Endothelial cell of umbilical vein (primary cell): ENCODE measurements at regions not wholly inside any gene's neighbourhood (a gene's known extent, or its start where the extent isn't known, plus 50 kb on each side); places are given as distances from the start of the nearest gene placed in this dataset.

Experiments used
- BruUV-seq: library from RNA; stranded (reverse); fragments of 400-500 nt; replicated peaks from 2 replicates; lab custom pipeline; 2021; lab: Mats Ljungman, UMichigan
- CTCF ChIA-PET: fragments of 300-600, 350-600 bp; sonication (Branson Sonifier 250); formaldehyde crosslinking; loops from one replicate; lab custom pipeline; 2021; ENCODE audit warnings: antibody characterized with exemption, inconsistent platforms; lab: Charles Lee
- POLR2A ChIA-PET: fragments of 300-600, 350-600 bp; sonication (Branson Sonifier 250); formaldehyde crosslinking; loops from one replicate; lab custom pipeline; 2021; ENCODE audit warnings: antibody characterized with exemption, inconsistent platforms; lab: Charles Lee
- DNase-seq: peaks from one replicate; pipeline ENCODE4 v3.0.0-alpha.2; 2011; ENCODE audit warnings: low read depth, low spot score
- FAIRE-seq: peaks from 2 replicates; lab custom pipeline; 2011; peaks lifted over from hg19 to GRCh38; lab: Jason Lieb, UNC
- H2AFZ ChIP-seq: 2 replicates; pipeline ENCODE4 v1.6.0; 2012; ENCODE audit warnings: low read depth, low read length, control low read depth, inconsistent platforms
- H3K27ac ChIP-seq: 2 replicates; pipeline ENCODE4 v1.5.1; 2011; ENCODE audit warnings: low read depth, mild to moderate bottlenecking, control low read depth, low read length, moderate library complexity; ENCODE audit not compliant: insufficient read depth
- H3K27me3 ChIP-seq, 2 experiments: 2 replicates each; pipeline versions ENCODE4 v1.6.0 to v1.6.1; 2011; ENCODE audit warnings: low read length in 2 of 2, mixed read lengths in 1 of 2; ENCODE audit not compliant: control insufficient read depth in 2 of 2, insufficient read depth in 2 of 2
- H3K36me3 ChIP-seq, 2 experiments: 2 replicates in 1 of 2; 3 replicates in 1 of 2; pipeline ENCODE4 v1.5.1; 2011; ENCODE audit warnings: low read length in 2 of 2, mild to moderate bottlenecking in 1 of 2, moderate library complexity in 1 of 2; ENCODE audit not compliant: control insufficient read depth in 2 of 2, insufficient read depth in 2 of 2; ENCODE audit errors: extremely low read depth in 1 of 2
- H3K4me1 ChIP-seq: 3 replicates; pipeline ENCODE4 v1.5.1; 2011; ENCODE audit warnings: mild to moderate bottlenecking, low read length; ENCODE audit not compliant: control insufficient read depth, insufficient read depth; ENCODE audit errors: extremely low read depth
- H3K4me2 ChIP-seq: 2 replicates; pipeline ENCODE4 v1.6.1; 2011; ENCODE audit warnings: low read length, control low read depth, mixed read lengths; ENCODE audit not compliant: insufficient read depth
- H3K4me3 ChIP-seq, 3 experiments: fragments of 200-600 bp in 1 of 3; sonication (generic), shearing (Covaris generic) in 1 of 3; replicated peaks in 1 of 3; 2 replicates each; pipeline ENCODE4 v1.5.1; 2011 to 2016; ENCODE audit warnings: control low read depth in 3 of 3, low read length in 3 of 3, mild to moderate bottlenecking in 2 of 3, inconsistent platforms in 1 of 3, low read depth in 1 of 3, moderate library complexity in 1 of 3; ENCODE audit not compliant: insufficient read depth in 1 of 3
- H3K79me2 ChIP-seq: 2 replicates; pipeline ENCODE4 v1.6.0; 2012; ENCODE audit warnings: low read length, inconsistent platforms; ENCODE audit not compliant: control insufficient read depth, insufficient read depth
- H3K9ac ChIP-seq: replicated peaks from 2 replicates; pipeline ENCODE3; 2011; ENCODE audit warnings: low read length, control low read depth; ENCODE audit not compliant: insufficient read depth; ENCODE audit errors: extremely low read depth
- H3K9me1 ChIP-seq: replicated peaks from 3 replicates; pipeline ENCODE4 v1.6.0; 2011; ENCODE audit warnings: mild to moderate bottlenecking, low read length; ENCODE audit not compliant: control insufficient read depth, insufficient read depth; ENCODE audit errors: extremely low read depth
- H3K9me3 ChIP-seq: replicated peaks from 2 replicates; pipeline ENCODE4 v1.5.1; 2012; ENCODE audit warnings: low read length, inconsistent platforms; ENCODE audit not compliant: control insufficient read depth, insufficient read depth
- H4K20me1 ChIP-seq: replicated peaks from 2 replicates; pipeline ENCODE3; 2011; ENCODE audit warnings: mild to moderate bottlenecking, low read length; ENCODE audit not compliant: control insufficient read depth, insufficient read depth; ENCODE audit errors: extremely low read depth
- EZH2 ChIP-seq: IDR thresholded peaks from 2 replicates; pipeline ENCODE4 v1.6.1; 2012; ENCODE audit warnings: borderline replicate concordance, low read depth, mild to moderate bottlenecking, moderate library complexity, low read length, inconsistent platforms; ENCODE audit not compliant: severe bottlenecking
- GATA2 ChIP-seq: IDR thresholded peaks from 2 replicates; pipeline ENCODE4 v1.7.0; 2011; ENCODE audit warnings: low read depth, mild to moderate bottlenecking, moderate library complexity, mixed read lengths, low read length; ENCODE audit not compliant: insufficient read length, insufficient read depth
- JUN ChIP-seq: IDR thresholded peaks from 2 replicates; pipeline ENCODE4 v1.6.1; 2011; ENCODE audit warnings: borderline replicate concordance, low read depth; ENCODE audit not compliant: insufficient read length, insufficient read depth
- POLR2A ChIP-seq: IDR thresholded peaks from 2 replicates; pipeline ENCODE4 v1.6.1; 2012; ENCODE audit warnings: low read depth, mild to moderate bottlenecking, control low read depth, low read length
- POLR2AphosphoS5 ChIP-seq: IDR thresholded peaks from 2 replicates; pipeline ENCODE4 v1.6.1; 2012; ENCODE audit warnings: low read depth, mild to moderate bottlenecking, control low read depth, low read length, moderate library complexity; ENCODE audit not compliant: insufficient read depth
- dilution Hi-C: fragments of 300-500 bp; cut with MboI; formaldehyde crosslinking; loops from one replicate; pipeline ENCODE4 v1.15.0; 2019; ENCODE audit warnings: low sequenced_read_pairs; ENCODE audit not compliant: extremely low pct_ligation_motif_present
- intact Hi-C: fragments of 100-400 bp; cut with micrococcal nuclease; formaldehyde crosslinking; loops from one replicate; pipeline ENCODE4 v1.10.0; 2022
- TF ChIP-seq, protein P1 (sequence below), 2 donors: IDR thresholded peaks; 1 replicate in 1 of 2; 2 replicates in 1 of 2; pipeline ENCODE4 v1.5.1; 2011; ENCODE audit warnings: low read length in 2 of 2, mild to moderate bottlenecking in 2 of 2, moderate library complexity in 2 of 2, control low read depth in 1 of 2, inconsistent platforms in 1 of 2, low read depth in 1 of 2; ENCODE audit not compliant: insufficient read depth in 1 of 2; ENCODE audit errors: extremely low read depth in 1 of 2
- TF ChIP-seq, protein P2 (sequence below): IDR thresholded peaks from 2 replicates; pipeline ENCODE4 v1.6.1; 2011; ENCODE audit not compliant: insufficient read depth, insufficient read length

DNA sequence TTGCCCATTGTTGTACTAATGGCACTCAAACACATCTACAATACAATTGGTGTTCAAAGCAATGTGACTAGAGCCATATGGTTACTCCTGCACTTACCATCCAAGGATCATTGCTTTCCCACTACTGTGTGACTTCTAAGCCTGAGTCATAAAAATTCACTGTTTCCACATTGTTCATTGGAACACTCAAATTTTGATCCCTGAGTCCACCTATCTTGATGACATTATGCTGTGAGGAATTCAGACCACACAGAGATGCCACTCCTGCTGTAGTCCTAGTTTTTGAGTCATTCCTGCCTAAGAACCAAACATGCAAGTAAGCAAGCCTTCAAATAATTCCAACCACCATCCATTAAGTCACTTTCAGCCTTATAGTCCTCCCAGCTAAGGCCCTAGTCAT is 176.2 kb downstream of the EFHB start:
- Histone ChIP-seq H3K4me1 (no peaks in the 10 kb centered on the region), H3K4me2 (no peak overlapping the region), H3K79me2 (no peaks in the 10 kb centered on the region), H3K9me1 (no peaks in the 10 kb centered on the region), H3K9me3 (no peaks in the 10 kb centered on the region), H4K20me1 (no peaks in the 10 kb centered on the region), H3K9ac (no peak overlapping the region), H3K36me3 (no peaks in the 10 kb centered on the region), H2AFZ (no peak overlapping the region), H3K27me3 (no peaks in the 10 kb centered on the region), H3K27ac (no peak overlapping the region), H3K4me3 (no peak overlapping the region)
- DNase-seq (no peak), FAIRE-seq (no peak)
- no TSS peak for BruUV-seq
- CTCF ChIA-PET, result no interaction called here
- intact Hi-C loops, result no loop called here
- dilution Hi-C loops, result no loop called here
- POLR2A ChIA-PET, result no interaction called here
- TF ChIP-seq POLR2AphosphoS5 (no peak), JUN (no peak), GATA2 (no peak), POLR2A (no peak), EZH2 (no peak)
- TF ChIP-seq, protein P1, sequence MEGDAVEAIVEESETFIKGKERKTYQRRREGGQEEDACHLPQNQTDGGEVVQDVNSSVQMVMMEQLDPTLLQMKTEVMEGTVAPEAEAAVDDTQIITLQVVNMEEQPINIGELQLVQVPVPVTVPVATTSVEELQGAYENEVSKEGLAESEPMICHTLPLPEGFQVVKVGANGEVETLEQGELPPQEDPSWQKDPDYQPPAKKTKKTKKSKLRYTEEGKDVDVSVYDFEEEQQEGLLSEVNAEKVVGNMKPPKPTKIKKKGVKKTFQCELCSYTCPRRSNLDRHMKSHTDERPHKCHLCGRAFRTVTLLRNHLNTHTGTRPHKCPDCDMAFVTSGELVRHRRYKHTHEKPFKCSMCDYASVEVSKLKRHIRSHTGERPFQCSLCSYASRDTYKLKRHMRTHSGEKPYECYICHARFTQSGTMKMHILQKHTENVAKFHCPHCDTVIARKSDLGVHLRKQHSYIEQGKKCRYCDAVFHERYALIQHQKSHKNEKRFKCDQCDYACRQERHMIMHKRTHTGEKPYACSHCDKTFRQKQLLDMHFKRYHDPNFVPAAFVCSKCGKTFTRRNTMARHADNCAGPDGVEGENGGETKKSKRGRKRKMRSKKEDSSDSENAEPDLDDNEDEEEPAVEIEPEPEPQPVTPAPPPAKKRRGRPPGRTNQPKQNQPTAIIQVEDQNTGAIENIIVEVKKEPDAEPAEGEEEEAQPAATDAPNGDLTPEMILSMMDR (IDR thresholded peaks at IDR 0.05; ENCODE audit: extremely low read depth in 1 of 2, insufficient read depth in 1 of 2, low read depth in 1 of 2, low read length in 2 of 2), result no peak
- TF ChIP-seq, protein P2, sequence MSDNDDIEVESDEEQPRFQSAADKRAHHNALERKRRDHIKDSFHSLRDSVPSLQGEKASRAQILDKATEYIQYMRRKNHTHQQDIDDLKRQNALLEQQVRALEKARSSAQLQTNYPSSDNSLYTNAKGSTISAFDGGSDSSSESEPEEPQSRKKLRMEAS, result no peak
